ENCODE measurements at regions not wholly inside any gene's neighbourhood (a gene's known extent, or its start where the extent isn't known, plus 50 kb on each side); places are given as distances from the start of the nearest gene placed in this dataset.

DNA sequence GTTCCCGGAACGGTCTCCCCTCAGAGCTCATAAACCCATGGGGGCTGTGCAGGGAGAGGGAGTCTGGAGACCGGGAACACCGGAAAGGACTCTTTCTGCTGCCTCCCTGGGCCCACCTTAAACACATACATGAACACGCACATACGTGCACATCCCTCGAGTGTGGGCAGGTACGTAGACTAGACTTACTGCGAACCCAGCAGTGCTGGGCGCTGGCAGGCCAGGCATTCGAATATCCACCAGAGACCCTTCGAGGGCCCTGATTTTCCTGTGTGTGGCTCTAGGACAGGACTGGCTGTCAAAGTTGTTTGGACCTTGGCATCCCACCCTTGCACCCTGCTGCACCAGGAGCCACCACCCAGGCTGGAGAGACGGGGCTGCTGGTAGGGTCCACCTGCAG lies 102.7 kb downstream of the PLXNA1 start:
- BruUV-seq (replicated peaks), result no TSS peak
- ATAC-seq, result no peak
- Histone ChIP-seq H2AFZ (ENCODE audit: low read length) (no peak overlapping the region), H3K4me2 (ENCODE audit: low read depth, low read length) (no peak overlapping the region), H3K79me2 (ENCODE audit: insufficient read depth, low read length) (no peaks in the 10 kb centered on the region), H3K9ac (ENCODE audit: insufficient read depth, low read depth, low read length) (no peak overlapping the region), H3K27me3 (ENCODE audit: control insufficient read depth in 1 of 2, insufficient read depth in 2 of 2, low read length in 2 of 2) (peaks cover 5 to 65% of the 10 kb centered on the region in 2 experiments; a peak in 4 of 5 replicates), H4K20me1 (ENCODE audit: insufficient read depth, low read length) (no peaks in the 10 kb centered on the region), H3K27ac (ENCODE audit: extremely low read length, insufficient read depth, low read length) (no peak overlapping the region), H3K4me3 (replicated peaks in 1 of 3; ENCODE audit: insufficient read depth in 1 of 3, low read depth in 2 of 3, low read length in 3 of 3) (no peak overlapping the region), H3K36me3 (replicated peaks in 1 of 2; ENCODE audit: control insufficient read depth in 1 of 2, insufficient read depth in 2 of 2, low read length in 2 of 2) (no peaks in the 10 kb centered on the region), H3K9me3 (ENCODE audit: low read length) (no peaks in the 10 kb centered on the region), H3K4me1 (ENCODE audit: insufficient read depth, low read length) (peaks cover 14% of the 10 kb centered on the region)
- CTCF ChIA-PET (ENCODE audit: low intra/inter-chr PET ratio, low total read pairs), result no interaction called here
- POLR2A ChIA-PET, result no interaction called here
- FAIRE-seq, result no peak
- WGBS (ENCODE audit: low lambda C conversion rate), result 60% methylated on average over 9 of the region's 13 CpGs
- intact Hi-C loops (cut with micrococcal nuclease; ENCODE audit: unreplicated experiment), result no loop called here
- no peak for DNase-seq (ENCODE audit: low spot score)
- in situ Hi-C loops (cut with HindIII; ENCODE audit: extremely low pct_ligation_motif_present, low pct_unique_long_range_greater_than_20kb), result no loop called here
- TF ChIP-seq NFKB2 (CRISPR knock-in tag; IDR thresholded peaks at IDR 0.05; ENCODE audit: borderline replicate concordance) (no peak), SKI (IDR thresholded peaks at IDR 0.05; ENCODE audit: partially characterized antibody) (no peak), ZNF232 (CRISPR knock-in tag; IDR thresholded peaks at IDR 0.05; ENCODE audit: borderline replicate concordance) (no peak), ZUFSP (CRISPR knock-in tag; IDR thresholded peaks at IDR 0.05; ENCODE audit: borderline replicate concordance) (no peak), HHEX (CRISPR knock-in tag; IDR thresholded peaks at IDR 0.05) (no peak), ZHX2 (IDR thresholded peaks at IDR 0.05; ENCODE audit: low read depth) (no peak), ZHX2 (CRISPR knock-in tag; IDR thresholded peaks at IDR 0.05; ENCODE audit: borderline replicate concordance) (no peak), RELA (CRISPR knock-in tag; IDR thresholded peaks at IDR 0.05) (no peak), RARA (CRISPR knock-in tag; IDR thresholded peaks at IDR 0.05) (no peak), JUNB (CRISPR knock-in tag; IDR thresholded peaks at IDR 0.05; ENCODE audit: borderline replicate concordance) (no peak), PLRG1 (conservative IDR thresholded peaks at IDR 0.05) (no peak), ZMYM2 (CRISPR knock-in tag; IDR thresholded peaks at IDR 0.05) (no peak), ZNF678 (CRISPR knock-in tag; IDR thresholded peaks at IDR 0.05) (no peak), ATM (IDR thresholded peaks at IDR 0.05; ENCODE audit: borderline replicate concordance) (no peak), SALL1 (CRISPR knock-in tag; IDR thresholded peaks at IDR 0.05) (no peak), DDIT3 (CRISPR knock-in tag; IDR thresholded peaks at IDR 0.05) (no peak)
- TF ChIP-seq, protein P1, sequence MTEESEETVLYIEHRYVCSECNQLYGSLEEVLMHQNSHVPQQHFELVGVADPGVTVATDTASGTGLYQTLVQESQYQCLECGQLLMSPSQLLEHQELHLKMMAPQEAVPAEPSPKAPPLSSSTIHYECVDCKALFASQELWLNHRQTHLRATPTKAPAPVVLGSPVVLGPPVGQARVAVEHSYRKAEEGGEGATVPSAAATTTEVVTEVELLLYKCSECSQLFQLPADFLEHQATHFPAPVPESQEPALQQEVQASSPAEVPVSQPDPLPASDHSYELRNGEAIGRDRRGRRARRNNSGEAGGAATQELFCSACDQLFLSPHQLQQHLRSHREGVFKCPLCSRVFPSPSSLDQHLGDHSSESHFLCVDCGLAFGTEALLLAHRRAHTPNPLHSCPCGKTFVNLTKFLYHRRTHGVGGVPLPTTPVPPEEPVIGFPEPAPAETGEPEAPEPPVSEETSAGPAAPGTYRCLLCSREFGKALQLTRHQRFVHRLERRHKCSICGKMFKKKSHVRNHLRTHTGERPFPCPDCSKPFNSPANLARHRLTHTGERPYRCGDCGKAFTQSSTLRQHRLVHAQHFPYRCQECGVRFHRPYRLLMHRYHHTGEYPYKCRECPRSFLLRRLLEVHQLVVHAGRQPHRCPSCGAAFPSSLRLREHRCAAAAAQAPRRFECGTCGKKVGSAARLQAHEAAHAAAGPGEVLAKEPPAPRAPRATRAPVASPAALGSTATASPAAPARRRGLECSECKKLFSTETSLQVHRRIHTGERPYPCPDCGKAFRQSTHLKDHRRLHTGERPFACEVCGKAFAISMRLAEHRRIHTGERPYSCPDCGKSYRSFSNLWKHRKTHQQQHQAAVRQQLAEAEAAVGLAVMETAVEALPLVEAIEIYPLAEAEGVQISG (CRISPR knock-in tag; IDR thresholded peaks at IDR 0.05), result no peak
